UCSD-AML1 (cell line): ENCODE measurements at regions not wholly inside any gene's neighbourhood (a gene's known extent, or its start where the extent isn't known, plus 50 kb on each side); places are given as distances from the start of the nearest gene placed in this dataset.

Source experiments
- DNase-seq: peaks from one replicate; lab custom pipeline; 2025; ENCODE audit not compliant: unreplicated experiment; lab: John Stamatoyannopoulos, UW

- DNase-seq: no peak
Measured at GRCh38 chr16:5884339-5884738, 786.7 kb upstream of the EEF2KMT start.

GRCh38 chr16:5882087-5882640, 784.6 kb upstream of the EEF2KMT start:
- no peak for DNase-seq

- no peak for DNase-seq
Measured at GRCh38 chr16:5875416-5875815, 777.8 kb upstream of the EEF2KMT start.

- DNase-seq: no peak
Measured at GRCh38 chr16:5874899-5875298, 777.3 kb upstream of the EEF2KMT start.

- DNase-seq: no peak
Measured at GRCh38 chr16:5873221-5873620, 775.6 kb upstream of the EEF2KMT start.

GRCh38 chr16:5870886-5871691, 773.5 kb upstream of the EEF2KMT start:
- no peak for DNase-seq

- DNase-seq: no peak
Measured at GRCh38 chr16:5867250-5867649, 769.7 kb upstream of the EEF2KMT start.

- no peak for DNase-seq
Measured at GRCh38 chr16:5865236-5865635, 767.6 kb upstream of the EEF2KMT start.

- no peak for DNase-seq
Measured at GRCh38 chr16:5863071-5863606, 765.5 kb upstream of the EEF2KMT start.

- no peak for DNase-seq
Measured at GRCh38 chr16:5862103-5862840, 764.7 kb upstream of the EEF2KMT start.

GRCh38 chr16:5861241-5861640, 763.6 kb upstream of the EEF2KMT start:
- DNase-seq: no peak

- DNase-seq: no peak
Measured at GRCh38 chr16:5858180-5858579, 760.6 kb upstream of the EEF2KMT start.

GRCh38 chr16:5854027-5854426, 756.4 kb upstream of the EEF2KMT start:
- DNase-seq: no peak

- no peak for DNase-seq
Measured at GRCh38 chr16:5852151-5852550, 754.6 kb upstream of the EEF2KMT start.

GRCh38 chr16:5851393-5851982, 753.9 kb upstream of the EEF2KMT start:
- DNase-seq: no peak

GRCh38 chr16:5850632-5851392, 753.2 kb upstream of the EEF2KMT start:
- no peak for DNase-seq

GRCh38 chr16:5845046-5845445, 747.5 kb upstream of the EEF2KMT start:
- no peak for DNase-seq

- DNase-seq: no peak
Measured at GRCh38 chr16:5841974-5842373, 744.4 kb upstream of the EEF2KMT start.

- DNase-seq: no peak
Measured at GRCh38 chr16:5838725-5839124, 741.1 kb upstream of the EEF2KMT start.

- no peak for DNase-seq
Measured at GRCh38 chr16:5838071-5838470, 740.5 kb upstream of the EEF2KMT start.
